HepG2 (cell line): ENCODE measurements at regions not wholly inside any gene's neighbourhood (a gene's known extent, or its start where the extent isn't known, plus 50 kb on each side); places are given as distances from the start of the nearest gene placed in this dataset.

ENCODE experiments used
- ATAC-seq: fragments of 200-7000 bp; cut with Tn5 transposase; 3 replicates; pipeline ENCODE4 v1.9.1; 2020; ENCODE audit warnings: mild to moderate bottlenecking, moderate library complexity
- BruUV-seq: library from RNA; stranded (reverse); fragments of 400-500 nt; replicated peaks from 2 replicates; lab custom pipeline; 2021; lab: Mats Ljungman, UMichigan
- CTCF ChIA-PET: fragments of 300-600 bp; formaldehyde crosslinking; extraction: SDS; loops from one replicate; lab custom pipeline; 2021; ENCODE audit warnings: low total read pairs, inconsistent platforms, low intra/inter-chr PET ratio; lab: Yijun Ruan, JAX
- POLR2A ChIA-PET: fragments of 350-600 bp; sonication (Branson Sonifier 250); formaldehyde crosslinking; loops from one replicate; lab custom pipeline; 2020; ENCODE audit warnings: antibody characterized with exemption, inconsistent platforms; lab: Yijun Ruan, JAX
- DNase-seq: peaks from one replicate; pipeline ENCODE4 v3.0.0-alpha.2; 2015; ENCODE audit warnings: low spot score
- FAIRE-seq: peaks from 3 replicates; lab custom pipeline; 2011; peaks lifted over from hg19 to GRCh38; lab: Jason Lieb, UNC
- H2AFZ ChIP-seq: one replicate; pipeline ENCODE4 v1.6.1; 2011; ENCODE audit warnings: low read length, inconsistent platforms
- H3K27ac ChIP-seq: fragments of 300-600 bp; 3 replicates; pipeline ENCODE4 v1.8.0; 2011; ENCODE audit warnings: mixed run types, mild to moderate bottlenecking, mixed read lengths, low read length, inconsistent platforms; ENCODE audit not compliant: insufficient read depth; ENCODE audit errors: extremely low read length
- H3K27me3 ChIP-seq, 2 experiments: fragments of 200-600 bp in 1 of 2; 2 replicates in 1 of 2; 3 replicates in 1 of 2; pipeline versions ENCODE4 v1.6.0 to v1.8.0; 2011; ENCODE audit warnings: low read length in 2 of 2, mild to moderate bottlenecking in 2 of 2, moderate library complexity in 2 of 2, inconsistent platforms in 1 of 2; ENCODE audit not compliant: insufficient read depth in 2 of 2, control insufficient read depth in 1 of 2
- H3K36me3 ChIP-seq, 2 experiments: fragments of 200-600 bp in 1 of 2; replicated peaks in 1 of 2; 2 replicates in 1 of 2; 3 replicates in 1 of 2; pipeline versions ENCODE4 v1.5.1 to v1.8.0; 2011; ENCODE audit warnings: low read length in 2 of 2, inconsistent platforms in 1 of 2; ENCODE audit not compliant: insufficient read depth in 2 of 2, control insufficient read depth in 1 of 2
- H3K4me1 ChIP-seq: 2 replicates; pipeline ENCODE4 v1.5.1; 2012; ENCODE audit warnings: low read length, inconsistent platforms; ENCODE audit not compliant: insufficient read depth
- H3K4me2 ChIP-seq: 2 replicates; pipeline ENCODE4 v1.6.0; 2011; ENCODE audit warnings: low read depth, low read length, inconsistent platforms
- H3K4me3 ChIP-seq, 3 experiments: fragments of 200-600 bp in 1 of 3; sonication (generic), shearing (Covaris generic) in 1 of 3; replicated peaks in 1 of 3; 2 replicates each; pipeline ENCODE4 v1.5.1; 2011 to 2016; ENCODE audit warnings: low read length in 3 of 3, inconsistent platforms in 2 of 3, low read depth in 2 of 3, mild to moderate bottlenecking in 2 of 3, control low read depth in 1 of 3, mixed read lengths in 1 of 3; ENCODE audit not compliant: insufficient read depth in 1 of 3
- H3K79me2 ChIP-seq: one replicate; pipeline ENCODE4 v1.6.1; 2011; ENCODE audit warnings: low read length, inconsistent platforms; ENCODE audit not compliant: insufficient read depth
- H3K9ac ChIP-seq: 2 replicates; pipeline ENCODE4 v1.6.0; 2011; ENCODE audit warnings: mild to moderate bottlenecking, low read depth, low read length, inconsistent platforms; ENCODE audit not compliant: insufficient read depth
- H3K9me3 ChIP-seq: 2 replicates; pipeline ENCODE4 v1.5.1; 2012; ENCODE audit warnings: mild to moderate bottlenecking, low read length
- H4K20me1 ChIP-seq: 2 replicates; pipeline ENCODE4 v1.6.0; 2011; ENCODE audit warnings: inconsistent platforms, mild to moderate bottlenecking, low read length, moderate library complexity; ENCODE audit not compliant: insufficient read depth
- CTCF ChIP-seq: sonication (generic); formaldehyde crosslinking; IDR thresholded peaks from 2 replicates; pipeline ENCODE4 v1.5.0; 2020; ENCODE audit warnings: mild to moderate bottlenecking, missing genetic modification reagents, moderate library complexity
- GABPA ChIP-seq, 2 experiments: IDR thresholded peaks; 2 replicates each; pipeline ENCODE4 v1.6.1; 2011 to 2016; ENCODE audit warnings: low read depth in 2 of 2, low read length in 1 of 2, missing biosample characterization in 1 of 2, missing genetic modification characterization in 1 of 2
- NFYB ChIP-seq: sonication (generic); formaldehyde crosslinking; IDR thresholded peaks from 2 replicates; pipeline ENCODE4 v1.4.0; 2020; ENCODE audit warnings: missing genetic modification reagents
- PAF1 ChIP-seq: IDR thresholded peaks from 2 replicates; pipeline ENCODE4 v1.6.1; 2016; ENCODE audit warnings: missing genetic modification reagents, missing compliant biosample characterization
- RAD21 ChIP-seq: fragments of 450-650 bp; formaldehyde crosslinking; IDR thresholded peaks from 2 replicates; pipeline ENCODE4 v1.5.0; 2020; ENCODE audit warnings: mild to moderate bottlenecking
- RORA ChIP-seq: sonication (generic); formaldehyde crosslinking; IDR thresholded peaks from 2 replicates; pipeline ENCODE4 v1.5.0; 2020; ENCODE audit warnings: mild to moderate bottlenecking, missing genetic modification reagents, moderate library complexity
- SMC3 ChIP-seq: IDR thresholded peaks from 2 replicates; pipeline ENCODE4 v1.6.1; 2011; ENCODE audit warnings: low read length, improper control_type of control experiment
- STAG1 ChIP-seq: sonication (generic); formaldehyde crosslinking; IDR thresholded peaks from 2 replicates; pipeline ENCODE4 v1.4.0; 2020; ENCODE audit warnings: missing genetic modification reagents
- TFDP1 ChIP-seq: IDR thresholded peaks from 2 replicates; pipeline ENCODE4 v1.6.1; 2016; ENCODE audit warnings: missing compliant biosample characterization, missing genetic modification reagents, borderline replicate concordance
- ZFAT ChIP-seq: sonication (generic); formaldehyde crosslinking; conservative IDR thresholded peaks from 2 replicates; pipeline ENCODE4 v1.8.1; 2023; ENCODE audit warnings: missing genetic modification reagents, inconsistent platforms
- ZNF251 ChIP-seq: sonication (generic); formaldehyde crosslinking; IDR thresholded peaks from 2 replicates; pipeline ENCODE4 v1.9.0; 2021; ENCODE audit warnings: mild to moderate bottlenecking, missing genetic modification reagents
- ZNF44 ChIP-seq: sonication (generic); formaldehyde crosslinking; IDR thresholded peaks from 2 replicates; pipeline ENCODE4 v1.5.1; 2020; ENCODE audit warnings: mild to moderate bottlenecking, missing genetic modification reagents
- ZNF460 ChIP-seq: sonication (generic); formaldehyde crosslinking; IDR thresholded peaks from 2 replicates; pipeline ENCODE4 v1.5.1; 2020; ENCODE audit warnings: missing genetic modification reagents, mild to moderate bottlenecking, borderline replicate concordance
- ZNF558 ChIP-seq: sonication (generic); formaldehyde crosslinking; IDR thresholded peaks from 2 replicates; pipeline ENCODE4 v1.9.0; 2022; ENCODE audit warnings: mild to moderate bottlenecking, missing genetic modification reagents, borderline replicate concordance
- ZNF569 ChIP-seq: sonication (generic); formaldehyde crosslinking; IDR thresholded peaks from 2 replicates; pipeline ENCODE4 v1.5.0; 2020; ENCODE audit warnings: mild to moderate bottlenecking, missing genetic modification reagents, moderate library complexity, borderline replicate concordance
- ZNF605 ChIP-seq: sonication (generic); formaldehyde crosslinking; IDR thresholded peaks from 2 replicates; pipeline ENCODE4 v1.8.0; 2022; ENCODE audit warnings: mild to moderate bottlenecking, missing genetic modification reagents
- ZNF761 ChIP-seq: sonication (generic); formaldehyde crosslinking; conservative IDR thresholded peaks from 2 replicates; pipeline ENCODE4 v1.4.0; 2020; ENCODE audit warnings: mild to moderate bottlenecking, missing genetic modification reagents
- WGBS: methylation state at CpG from one replicate; pipeline ENCODE4 v1.1.6; 2017; ENCODE audit warnings: low lambda C conversion rate; 5-methylcytosine and 5-hydroxymethylcytosine counted together
- in situ Hi-C: cut with HindIII; loops from 2 replicates; pipeline ENCODE4 v1.10.0; 2017; ENCODE audit warnings: low pct_unique_long_range_greater_than_20kb; ENCODE audit not compliant: extremely low pct_ligation_motif_present
- intact Hi-C: fragments of 100-400 bp; cut with micrococcal nuclease; formaldehyde crosslinking; loops from one replicate; pipeline ENCODE4 v1.10.0; 2022; ENCODE audit not compliant: unreplicated experiment
- TF ChIP-seq, protein P1 (sequence below): sonication (generic); formaldehyde crosslinking; IDR thresholded peaks from 2 replicates; pipeline ENCODE4 v1.8.0; 2022; ENCODE audit warnings: mild to moderate bottlenecking, missing genetic modification reagents; ENCODE audit not compliant: insufficient replicate concordance
- TF ChIP-seq, protein P2 (sequence below): sonication (generic); formaldehyde crosslinking; IDR thresholded peaks from 2 replicates; pipeline ENCODE4 v1.4.0; 2020; ENCODE audit warnings: missing genetic modification reagents, borderline replicate concordance

DNA sequence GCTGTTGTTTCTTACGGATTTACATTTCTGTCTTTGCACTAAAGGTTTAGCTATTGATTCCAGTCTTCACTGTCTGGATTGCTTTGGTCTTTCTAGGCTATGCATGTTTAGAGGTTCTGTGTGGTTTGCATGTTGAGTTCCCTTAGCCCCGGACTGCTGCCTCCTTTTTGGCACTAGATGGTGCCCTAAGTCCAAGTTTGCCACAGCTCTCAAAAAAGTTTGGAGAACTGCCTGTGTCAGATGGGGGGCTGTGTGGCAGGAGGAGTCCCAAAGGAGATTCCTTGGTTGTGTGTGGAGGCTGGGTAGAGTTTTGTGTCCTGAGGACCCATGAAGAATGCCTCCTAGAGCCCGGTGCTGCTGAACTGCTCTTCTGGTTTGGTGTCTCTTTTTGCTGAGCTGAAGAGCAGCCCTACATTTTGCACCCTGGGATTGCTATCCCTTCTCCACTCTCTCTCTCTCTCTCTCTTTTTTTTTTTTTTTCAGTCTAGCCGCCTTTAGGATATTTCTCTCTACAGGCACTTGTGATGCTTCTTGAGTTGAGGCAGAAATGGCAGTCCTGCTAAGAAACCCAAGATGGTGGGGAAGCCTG, 74.4 kb downstream of the PTGS2 start:
- no peaks in the 10 kb centered on the region for H3K36me3 ChIP-seq
- H3K27me3 ChIP-seq, result no peaks in the 10 kb centered on the region; a peak in 1 of 5 replicates
- WGBS, result 0% methylated on average over 4 of the region's 4 CpGs
- H3K4me2 ChIP-seq, result no peak overlapping the region
- H4K20me1 ChIP-seq, result no peaks in the 10 kb centered on the region
- POLR2A ChIA-PET, result no interaction called here
- peak; percentile 36 for FAIRE-seq
- peak; percentile 23 for DNase-seq
- no peak overlapping the region for H2AFZ ChIP-seq
- ATAC-seq, result peak; percentile 89
- H3K9ac ChIP-seq, result no peak overlapping the region
- intact Hi-C loops, result loop anchor here (1.0 kb wide), 2 partner anchors 200 to 380 kb away; no protein-coding TSS in a partner anchor
- no peaks in the 10 kb centered on the region for H3K9me3 ChIP-seq
- H3K4me1 ChIP-seq, result no peaks in the 10 kb centered on the region
- H3K79me2 ChIP-seq, result no peaks in the 10 kb centered on the region
- BruUV-seq, result no TSS peak
- H3K4me3 ChIP-seq, result no peak overlapping the region
- CTCF ChIA-PET, result interaction anchor here (1.2 kb wide), 2 partner anchors 379 to 380 kb away, joined by 3 to 7 read pairs; no protein-coding TSS in a partner anchor
- H3K27ac ChIP-seq, result no peak overlapping the region
- in situ Hi-C loops, result no loop called here
- TF ChIP-seq ZFAT (CRISPR knock-in tag), result no peak
- TF ChIP-seq ZNF460 (CRISPR knock-in tag), result no peak
- TF ChIP-seq ZNF251, result no peak
- TF ChIP-seq RAD21, result peak; percentile 41; the same call in 1 of the 2 replicates
- TF ChIP-seq, protein P1, sequence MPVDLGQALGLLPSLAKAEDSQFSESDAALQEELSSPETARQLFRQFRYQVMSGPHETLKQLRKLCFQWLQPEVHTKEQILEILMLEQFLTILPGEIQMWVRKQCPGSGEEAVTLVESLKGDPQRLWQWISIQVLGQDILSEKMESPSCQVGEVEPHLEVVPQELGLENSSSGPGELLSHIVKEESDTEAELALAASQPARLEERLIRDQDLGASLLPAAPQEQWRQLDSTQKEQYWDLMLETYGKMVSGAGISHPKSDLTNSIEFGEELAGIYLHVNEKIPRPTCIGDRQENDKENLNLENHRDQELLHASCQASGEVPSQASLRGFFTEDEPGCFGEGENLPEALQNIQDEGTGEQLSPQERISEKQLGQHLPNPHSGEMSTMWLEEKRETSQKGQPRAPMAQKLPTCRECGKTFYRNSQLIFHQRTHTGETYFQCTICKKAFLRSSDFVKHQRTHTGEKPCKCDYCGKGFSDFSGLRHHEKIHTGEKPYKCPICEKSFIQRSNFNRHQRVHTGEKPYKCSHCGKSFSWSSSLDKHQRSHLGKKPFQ (CRISPR knock-in tag), result no peak
- no peak for TF ChIP-seq TFDP1 (CRISPR knock-in tag)
- no peak for TF ChIP-seq RORA (CRISPR knock-in tag)
- no peak for TF ChIP-seq PAF1 (CRISPR knock-in tag)
- no peak for TF ChIP-seq ZNF761
- TF ChIP-seq CTCF (CRISPR knock-in tag), result peak; percentile 78
- no peak for TF ChIP-seq NFYB (CRISPR knock-in tag)
- no peak for TF ChIP-seq ZNF558 (CRISPR knock-in tag)
- TF ChIP-seq ZNF44 (CRISPR knock-in tag), result no peak
- no peak for TF ChIP-seq GABPA (IDR thresholded peaks at IDR 0.05; ENCODE audit: low read depth, low read length)
- TF ChIP-seq GABPA (CRISPR knock-in tag; IDR thresholded peaks at IDR 0.05; ENCODE audit: low read depth), result no peak
- peak; percentile 79; the same call in 1 of the 2 replicates for TF ChIP-seq SMC3
- TF ChIP-seq, protein P2, sequence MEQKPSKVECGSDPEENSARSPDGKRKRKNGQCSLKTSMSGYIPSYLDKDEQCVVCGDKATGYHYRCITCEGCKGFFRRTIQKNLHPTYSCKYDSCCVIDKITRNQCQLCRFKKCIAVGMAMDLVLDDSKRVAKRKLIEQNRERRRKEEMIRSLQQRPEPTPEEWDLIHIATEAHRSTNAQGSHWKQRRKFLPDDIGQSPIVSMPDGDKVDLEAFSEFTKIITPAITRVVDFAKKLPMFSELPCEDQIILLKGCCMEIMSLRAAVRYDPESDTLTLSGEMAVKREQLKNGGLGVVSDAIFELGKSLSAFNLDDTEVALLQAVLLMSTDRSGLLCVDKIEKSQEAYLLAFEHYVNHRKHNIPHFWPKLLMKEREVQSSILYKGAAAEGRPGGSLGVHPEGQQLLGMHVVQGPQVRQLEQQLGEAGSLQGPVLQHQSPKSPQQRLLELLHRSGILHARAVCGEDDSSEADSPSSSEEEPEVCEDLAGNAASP (CRISPR knock-in tag), result no peak
- peak; percentile 89 for TF ChIP-seq STAG1 (CRISPR knock-in tag)
- TF ChIP-seq ZNF569 (CRISPR knock-in tag), result no peak
- TF ChIP-seq ZNF605 (CRISPR knock-in tag), result no peak
